Esophagus squamous epithelium (tissue), 4 donors: ENCODE measurements at regions not wholly inside any gene's neighbourhood (a gene's known extent, or its start where the extent isn't known, plus 50 kb on each side); places are given as distances from the start of the nearest gene placed in this dataset.

Experiments used
- POLR2A ChIP-seq, 4 donors: fragments of 450-650 bp; IDR thresholded peaks; one replicate each; pipeline ENCODE4 v1.6.1; 2017; ENCODE audit warnings: antibody characterized with exemption in 4 of 4, mild to moderate bottlenecking in 4 of 4, moderate library complexity in 3 of 4
- TF ChIP-seq, protein P1 (sequence below), 6 experiments: fragments of 450-650 bp in 4 of 6; fragments of 200-600 bp in 2 of 6; sonication (generic) in 2 of 6; IDR thresholded peaks; one replicate each; pipeline ENCODE4 v1.5.1; 2016 to 2019; ENCODE audit warnings: antibody characterized with exemption in 6 of 6, mild to moderate bottlenecking in 4 of 6, moderate library complexity in 4 of 6

DNA sequence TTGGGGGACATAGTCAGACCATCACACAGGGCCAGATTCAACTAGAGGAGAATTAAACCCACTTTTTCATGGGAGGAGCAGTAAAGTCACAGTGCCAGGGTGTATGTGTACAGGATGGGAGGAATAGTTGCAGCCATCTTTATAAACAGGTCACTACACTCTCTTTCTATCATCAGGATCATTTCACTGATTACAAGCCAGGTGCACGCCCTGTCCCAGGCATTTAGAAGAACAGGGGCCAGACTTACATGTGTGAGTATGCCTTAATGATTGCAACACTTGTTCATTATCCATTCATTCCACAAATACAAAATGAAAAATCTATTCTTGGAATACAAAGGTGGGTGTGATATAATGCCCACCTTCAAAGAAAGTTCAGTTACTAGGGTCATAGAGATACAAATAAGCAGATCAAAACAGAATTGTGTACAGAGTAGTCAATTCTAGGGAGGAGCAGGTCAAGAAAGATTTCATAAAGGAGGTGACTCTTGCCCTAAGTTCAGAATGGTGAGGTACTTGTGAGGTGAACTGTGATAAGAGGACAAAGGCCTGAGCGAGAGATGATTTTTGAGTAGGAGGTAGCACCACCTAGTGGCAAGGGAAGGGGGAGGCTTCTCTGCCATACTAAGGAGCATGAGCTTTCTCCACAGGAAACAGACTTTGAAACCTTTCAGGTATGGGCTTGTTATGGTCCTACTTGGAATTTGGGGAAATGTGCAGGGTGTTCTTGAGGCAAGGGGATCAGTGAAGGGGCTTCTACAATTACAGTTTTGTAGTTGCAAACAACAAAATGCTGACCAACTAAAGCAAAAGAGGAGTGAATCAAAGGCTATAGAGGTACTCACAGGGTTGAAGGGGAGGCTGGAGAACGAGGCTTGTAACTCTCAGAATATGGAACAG is 156.3 kb downstream of the SUCLG1 start:
- TF ChIP-seq, protein P1, sequence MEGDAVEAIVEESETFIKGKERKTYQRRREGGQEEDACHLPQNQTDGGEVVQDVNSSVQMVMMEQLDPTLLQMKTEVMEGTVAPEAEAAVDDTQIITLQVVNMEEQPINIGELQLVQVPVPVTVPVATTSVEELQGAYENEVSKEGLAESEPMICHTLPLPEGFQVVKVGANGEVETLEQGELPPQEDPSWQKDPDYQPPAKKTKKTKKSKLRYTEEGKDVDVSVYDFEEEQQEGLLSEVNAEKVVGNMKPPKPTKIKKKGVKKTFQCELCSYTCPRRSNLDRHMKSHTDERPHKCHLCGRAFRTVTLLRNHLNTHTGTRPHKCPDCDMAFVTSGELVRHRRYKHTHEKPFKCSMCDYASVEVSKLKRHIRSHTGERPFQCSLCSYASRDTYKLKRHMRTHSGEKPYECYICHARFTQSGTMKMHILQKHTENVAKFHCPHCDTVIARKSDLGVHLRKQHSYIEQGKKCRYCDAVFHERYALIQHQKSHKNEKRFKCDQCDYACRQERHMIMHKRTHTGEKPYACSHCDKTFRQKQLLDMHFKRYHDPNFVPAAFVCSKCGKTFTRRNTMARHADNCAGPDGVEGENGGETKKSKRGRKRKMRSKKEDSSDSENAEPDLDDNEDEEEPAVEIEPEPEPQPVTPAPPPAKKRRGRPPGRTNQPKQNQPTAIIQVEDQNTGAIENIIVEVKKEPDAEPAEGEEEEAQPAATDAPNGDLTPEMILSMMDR (IDR thresholded peaks at IDR 0.05): peak in 5 of 6 experiments; percentile 55 to 76 (median 62)
- no peak for TF ChIP-seq POLR2A (IDR thresholded peaks at IDR 0.05)
